KOPT-K1 (cell line): ENCODE measurements at regions not wholly inside any gene's neighbourhood (a gene's known extent, or its start where the extent isn't known, plus 50 kb on each side); places are given as distances from the start of the nearest gene placed in this dataset.

Experiments
- H3K27ac ChIP-seq: fragments of 200-600 bp; sonication (generic); 2 replicates; pipeline ENCODE4 v1.5.1; 2016; ENCODE audit warnings: antibody characterized with exemption, mild to moderate bottlenecking, low read depth, low read length; ENCODE audit not compliant: poor library complexity, severe bottlenecking
- H3K36me3 ChIP-seq: fragments of 200-600 bp; sonication (generic); 2 replicates; pipeline ENCODE4 v1.5.1; 2017; ENCODE audit warnings: antibody characterized with exemption, mild to moderate bottlenecking, low read length, moderate library complexity; ENCODE audit not compliant: insufficient read depth
- H3K9me3 ChIP-seq: fragments of 200-600 bp; sonication (generic); 2 replicates; pipeline ENCODE4 v1.5.1; 2017; ENCODE audit warnings: antibody characterized with exemption, low read length, mild to moderate bottlenecking; ENCODE audit not compliant: insufficient read depth, poor library complexity, severe bottlenecking

GRCh38 chr16:11425140-11425539, 79.9 kb downstream of the RMI2 start:
- H3K9me3 ChIP-seq, result no peaks in the 10 kb centered on the region
- H3K36me3 ChIP-seq, result no peaks in the 10 kb centered on the region
- no peak overlapping the region for H3K27ac ChIP-seq

- no peaks in the 10 kb centered on the region for H3K9me3 ChIP-seq
- no peak overlapping the region for H3K27ac ChIP-seq
- no peaks in the 10 kb centered on the region for H3K36me3 ChIP-seq
These were observed 83.3 kb downstream of the RMI2 start for GRCh38 chr16:11428623-11428953.

GRCh38 chr16:11429123-11429522, 83.9 kb downstream of the RMI2 start:
- Histone ChIP-seq H3K27ac (no peak overlapping the region), H3K9me3 (no peaks in the 10 kb centered on the region), H3K36me3 (no peaks in the 10 kb centered on the region)

GRCh38 chr16:11429823-11430222, 84.6 kb downstream of the RMI2 start:
- Histone ChIP-seq H3K36me3 (no peaks in the 10 kb centered on the region), H3K9me3 (no peaks in the 10 kb centered on the region), H3K27ac (no peak overlapping the region)

GRCh38 chr16:11430601-11431317, 85.5 kb downstream of the RMI2 start:
- H3K36me3 ChIP-seq, result no peaks in the 10 kb centered on the region
- no peak overlapping the region for H3K27ac ChIP-seq
- H3K9me3 ChIP-seq, result no peaks in the 10 kb centered on the region

GRCh38 chr16:11431915-11432465, 86.7 kb downstream of the RMI2 start:
- Histone ChIP-seq H3K27ac (no peak overlapping the region), H3K9me3 (no peaks in the 10 kb centered on the region), H3K36me3 (no peaks in the 10 kb centered on the region)

GRCh38 chr16:11432856-11433395, 87.7 kb downstream of the RMI2 start:
- Histone ChIP-seq H3K36me3 (no peaks in the 10 kb centered on the region), H3K9me3 (no peaks in the 10 kb centered on the region), H3K27ac (no peak overlapping the region)

- Histone ChIP-seq H3K9me3 (peaks cover 10% of the 10 kb centered on the region), H3K27ac (no peak overlapping the region), H3K36me3 (no peaks in the 10 kb centered on the region)
These were observed 90.3 kb downstream of the RMI2 start for GRCh38 chr16:11435576-11435975.

GRCh38 chr16:11437069-11437468, 91.8 kb downstream of the RMI2 start:
- no peaks in the 10 kb centered on the region for H3K36me3 ChIP-seq

GRCh38 chr16:11439790-11440656, 94.8 kb downstream of the RMI2 start:
- peaks cover 10% of the 10 kb centered on the region for H3K9me3 ChIP-seq
- no peaks in the 10 kb centered on the region for H3K36me3 ChIP-seq
- H3K27ac ChIP-seq, result no peak overlapping the region

More at GRCh38 chr16:11437069-11437468, 91.8 kb downstream of the RMI2 start:
- no peak overlapping the region for H3K27ac ChIP-seq
- H3K9me3 ChIP-seq, result peaks cover 10% of the 10 kb centered on the region

- Histone ChIP-seq H3K9me3 (peaks cover 10% of the 10 kb centered on the region), H3K36me3 (no peaks in the 10 kb centered on the region), H3K27ac (no peak overlapping the region)
These were observed 95.4 kb downstream of the RMI2 start for GRCh38 chr16:11440657-11441012.

- peaks cover 2% of the 10 kb centered on the region for H3K9me3 ChIP-seq
- no peaks in the 10 kb centered on the region for H3K36me3 ChIP-seq
- H3K27ac ChIP-seq, result no peak overlapping the region
These were observed 100.2 kb downstream of the RMI2 start for GRCh38 chr16:11445486-11445885.

GRCh38 chr16:11446566-11447119, 101.4 kb downstream of the RMI2 start:
- Histone ChIP-seq H3K36me3 (no peaks in the 10 kb centered on the region), H3K27ac (no peak overlapping the region), H3K9me3 (no peaks in the 10 kb centered on the region)

- H3K27ac ChIP-seq, result no peak overlapping the region
- H3K36me3 ChIP-seq, result no peaks in the 10 kb centered on the region
- H3K9me3 ChIP-seq, result no peaks in the 10 kb centered on the region
These were observed 102.0 kb downstream of the RMI2 start for GRCh38 chr16:11447272-11447671.

GRCh38 chr16:11447836-11448235, 102.6 kb downstream of the RMI2 start:
- H3K9me3 ChIP-seq, result no peaks in the 10 kb centered on the region
- no peaks in the 10 kb centered on the region for H3K36me3 ChIP-seq
- H3K27ac ChIP-seq, result no peak overlapping the region
